K562 (cell line): ENCODE measurements at regions not wholly inside any gene's neighbourhood (a gene's known extent, or its start where the extent isn't known, plus 50 kb on each side); places are given as distances from the start of the nearest gene placed in this dataset.

Experiments
- ATAC-seq: fragments of 200-7000 bp; cut with Tn5 transposase; 3 replicates; pipeline ENCODE4 v1.9.1; 2020; ENCODE audit warnings: moderate library complexity
- BruUV-seq: library from RNA; stranded (reverse); fragments of 400-500 nt; replicated peaks from 2 replicates; lab custom pipeline; 2021; lab: Mats Ljungman, UMichigan
- CTCF ChIA-PET: fragments of 300-600 bp; formaldehyde crosslinking; extraction: SDS; loops from one replicate; lab custom pipeline; 2021; ENCODE audit warnings: low intra/inter-chr PET ratio; lab: Yijun Ruan, JAX
- POLR2A ChIA-PET: fragments of 300-600, 350-650 bp; sonication (Branson Sonifier 250); formaldehyde crosslinking; extraction: SDS; loops from one replicate; lab custom pipeline; 2021; ENCODE audit warnings: antibody characterized with exemption, inconsistent platforms; lab: Yijun Ruan, JAX
- DNase-seq, 4 experiments: peaks; one replicate each; pipeline versions ENCODE4 v3.0.0 to v3.0.0-alpha.2; 2011 to 2018; ENCODE audit warnings: low spot score in 3 of 4, mixed read lengths in 3 of 4; ENCODE audit errors: extremely low read depth in 1 of 4
- FAIRE-seq: peaks from 2 replicates; lab custom pipeline; 2011; peaks lifted over from hg19 to GRCh38; lab: Jason Lieb, UNC
- H2AFZ ChIP-seq: 2 replicates; pipeline ENCODE4 v1.6.0; 2011; ENCODE audit warnings: low read depth, low read length, control low read depth, inconsistent platforms
- H3K27ac ChIP-seq: fragments of 200-600 bp; 3 replicates; pipeline ENCODE4 v1.8.0; 2011; ENCODE audit warnings: low read depth, mild to moderate bottlenecking, control low read depth, inconsistent platforms, low read length, moderate library complexity, mixed read lengths; ENCODE audit errors: extremely low read depth
- H3K27me3 ChIP-seq, 2 experiments: fragments of 300-600 bp in 1 of 2; 2 replicates in 1 of 2; 3 replicates in 1 of 2; pipeline versions ENCODE4 v1.6.0 to v1.8.0; 2011; ENCODE audit warnings: inconsistent platforms in 2 of 2, low read length in 2 of 2, mild to moderate bottlenecking in 1 of 2, mixed read lengths in 1 of 2, moderate library complexity in 1 of 2; ENCODE audit not compliant: control insufficient read depth in 2 of 2, insufficient read depth in 2 of 2
- H3K36me3 ChIP-seq: fragments of 300-600 bp; 3 replicates; pipeline ENCODE4 v1.8.0; 2011; ENCODE audit warnings: mild to moderate bottlenecking, low read length, inconsistent platforms; ENCODE audit not compliant: control insufficient read depth, insufficient read depth
- H3K4me1 ChIP-seq, 2 experiments: fragments of 200-600 bp in 1 of 2; replicated peaks in 1 of 2; 2 replicates in 1 of 2; 3 replicates in 1 of 2; pipeline versions ENCODE4 v1.5.1 to v1.8.0; 2011; ENCODE audit warnings: inconsistent platforms in 2 of 2, low read length in 2 of 2, mild to moderate bottlenecking in 1 of 2, mixed read lengths in 1 of 2, moderate library complexity in 1 of 2; ENCODE audit not compliant: control insufficient read depth in 2 of 2, insufficient read depth in 2 of 2
- H3K4me2 ChIP-seq: 2 replicates; pipeline ENCODE4 v1.6.1; 2011; ENCODE audit warnings: low read length, control low read depth, inconsistent platforms, mixed read lengths; ENCODE audit not compliant: insufficient read depth
- H3K4me3 ChIP-seq: fragments of 200-600 bp; sonication (generic), shearing (Covaris generic); 2 replicates; pipeline ENCODE4 v1.5.1; 2016; ENCODE audit warnings: control low read depth, inconsistent platforms
- H3K79me2 ChIP-seq: fragments of 200-600 bp; 3 replicates; pipeline ENCODE4 v1.8.0; 2011; ENCODE audit warnings: low read length, inconsistent platforms; ENCODE audit not compliant: control insufficient read depth, insufficient read depth
- H3K9ac ChIP-seq, 2 experiments: 2 replicates each; pipeline versions ENCODE4 v1.6.0 to v1.6.1; 2011; ENCODE audit warnings: low read depth in 2 of 2, low read length in 2 of 2, control low read depth in 1 of 2, inconsistent platforms in 1 of 2, mild to moderate bottlenecking in 1 of 2, mixed read lengths in 1 of 2; ENCODE audit not compliant: insufficient read depth in 1 of 2
- H3K9me1 ChIP-seq: one replicate; pipeline ENCODE4 v1.6.0; 2011; ENCODE audit warnings: inconsistent platforms, mild to moderate bottlenecking, low read length, moderate library complexity; ENCODE audit not compliant: control insufficient read depth, insufficient read depth
- H3K9me3 ChIP-seq: replicated peaks from 2 replicates; pipeline ENCODE4 v1.5.1; 2011; ENCODE audit warnings: low read depth, low read length, inconsistent platforms; ENCODE audit not compliant: control insufficient read depth, insufficient read depth
- H4K20me1 ChIP-seq: replicated peaks from 2 replicates; pipeline ENCODE4 v1.6.1; 2011; ENCODE audit warnings: low read length, inconsistent platforms, mixed read lengths; ENCODE audit not compliant: control insufficient read depth, insufficient read depth
- CBX1 ChIP-seq: sonication (generic); IDR thresholded peaks from 2 replicates; pipeline ENCODE4 v1.6.1; 2016; ENCODE audit warnings: antibody characterized with exemption, low read depth, mild to moderate bottlenecking
- CBX8 ChIP-seq: fragments of 200-600 bp; sonication (generic); IDR thresholded peaks from 2 replicates; pipeline ENCODE4 v1.6.1; 2012; ENCODE audit warnings: borderline replicate concordance, mixed run types, low read depth, mild to moderate bottlenecking, moderate library complexity, mixed read lengths, low read length, control low read depth, inconsistent platforms; ENCODE audit not compliant: poor library complexity, severe bottlenecking; ENCODE audit errors: extremely low read depth
- E2F1 ChIP-seq: sonication (generic); formaldehyde crosslinking; IDR thresholded peaks from 2 replicates; pipeline ENCODE4 v1.8.1; 2023; ENCODE audit warnings: mild to moderate bottlenecking, missing genetic modification reagents, moderate library complexity
- HDAC8 ChIP-seq: fragments of 450-650 bp; IDR thresholded peaks from 2 replicates; pipeline ENCODE4 v1.6.1; 2016; ENCODE audit warnings: mild to moderate bottlenecking, missing genetic modification characterization, moderate library complexity, missing compliant biosample characterization
- RBM25 ChIP-seq: fragments of 200-400 bp; formaldehyde crosslinking; IDR thresholded peaks from 2 replicates; pipeline ENCODE4 v1.6.1; 2018; ENCODE audit warnings: low read length, low read depth, moderate library complexity; ENCODE audit not compliant: severe bottlenecking
- TAF7 ChIP-seq: fragments of 450-650 bp; IDR thresholded peaks from 2 replicates; pipeline ENCODE4 v1.6.1; 2016; ENCODE audit warnings: missing genetic modification characterization, missing compliant biosample characterization
- TCF7L2 ChIP-seq: fragments of 150-350 bp; IDR thresholded peaks from 2 replicates; pipeline ENCODE4 v1.6.1; 2016; ENCODE audit warnings: low read depth, mild to moderate bottlenecking, low read length, moderate library complexity
- USF1 ChIP-seq: sonication (generic); formaldehyde crosslinking; IDR thresholded peaks from 2 replicates; pipeline ENCODE4 v1.9.0; 2022; ENCODE audit warnings: mild to moderate bottlenecking, missing genetic modification reagents
- ZNF274 ChIP-seq: IDR thresholded peaks from 2 replicates; pipeline ENCODE4 v1.6.1; 2011; ENCODE audit warnings: low read depth, mild to moderate bottlenecking, low read length, moderate library complexity, borderline replicate concordance
- ZNF280A ChIP-seq: fragments of 450-650 bp; IDR thresholded peaks from 2 replicates; pipeline ENCODE4 v1.6.1; 2018; ENCODE audit warnings: mild to moderate bottlenecking, low read depth; ENCODE audit not compliant: partially characterized antibody
- ZNF316 ChIP-seq: fragments of 450-650 bp; IDR thresholded peaks from 2 replicates; pipeline ENCODE4 v1.6.1; 2016
- WGBS: fragments of 100-300 bp; shearing (Covaris generic); methylation state at CpG from one replicate; pipeline ENCODE4 v1.1.6; 2016; ENCODE audit warnings: low coverage, mixed read lengths; ENCODE audit not compliant: insufficient coverage; ENCODE audit errors: missing lambda C conversion rate; 5-methylcytosine and 5-hydroxymethylcytosine counted together
- in situ Hi-C: fragments of 300-500 bp; cut with MboI; formaldehyde crosslinking; loops from 4 replicates; pipeline ENCODE4 v1.15.0; 2018; ENCODE audit warnings: inconsistent platforms, mixed read lengths
- intact Hi-C: fragments of 100-400 bp; cut with micrococcal nuclease; formaldehyde crosslinking; loops from 2 replicates; pipeline ENCODE4 v1.14.2; 2022
- TF ChIP-seq, protein P1 (sequence below): fragments of 450-650 bp; IDR thresholded peaks from one replicate; pipeline ENCODE4 v1.6.1; 2018; ENCODE audit warnings: mild to moderate bottlenecking, moderate library complexity; ENCODE audit not compliant: partially characterized antibody
- TF ChIP-seq, protein P2 (sequence below): fragments of 450-650 bp; formaldehyde crosslinking; IDR thresholded peaks from 2 replicates; pipeline ENCODE4 v1.4.0; 2020; ENCODE audit warnings: mild to moderate bottlenecking, moderate library complexity
- TF ChIP-seq, protein P3 (sequence below): sonication (generic); formaldehyde crosslinking; IDR thresholded peaks from 2 replicates; pipeline ENCODE4 v1.8.1; 2023; ENCODE audit warnings: mild to moderate bottlenecking, missing genetic modification reagents

GRCh38 chr10:21379143-21379542 lies 146.3 kb downstream of the SKIDA1 start:
- H4K20me1 ChIP-seq: 0 out of 2 replicates have a peak, but pooled peaks cover 3% of the 10 kb centered on the region
- H3K4me3 ChIP-seq: no peak overlapping the region
- H3K4me2 ChIP-seq: no peak overlapping the region
- H2AFZ ChIP-seq: no peak overlapping the region
- no peaks in the 10 kb centered on the region for H3K4me1 ChIP-seq
- no peak overlapping the region for H3K9ac ChIP-seq
- H3K9me3 ChIP-seq: no peaks in the 10 kb centered on the region
- in situ Hi-C loops: no loop called here
- no peak for ATAC-seq
- DNase-seq: no peak
- no peaks in the 10 kb centered on the region for H3K79me2 ChIP-seq
- POLR2A ChIA-PET: interaction anchor here (0.7 to 1.4 kb wide), 3 partner anchors 9 to 22 kb away, joined by 3 read pairs; no protein-coding TSS in a partner anchor
- H3K36me3 ChIP-seq: no peaks in the 10 kb centered on the region
- intact Hi-C loops: no loop called here
- no TSS peak for BruUV-seq
- no peak for FAIRE-seq
- CTCF ChIA-PET: no interaction called here
- WGBS: 3% methylated on average over 3 of the region's 3 CpGs
- no peaks in the 10 kb centered on the region for H3K9me1 ChIP-seq
- H3K27me3 ChIP-seq: peaks cover 7 to 13% of the 10 kb centered on the region in 2 experiments; a peak in 4 of 5 replicates
- H3K27ac ChIP-seq: no peak overlapping the region
- no peak for TF ChIP-seq CBX8
- no peak for TF ChIP-seq TAF7 (tag)
- no peak for TF ChIP-seq E2F1 (CRISPR knock-in tag)
- TF ChIP-seq RBM25: no peak
- TF ChIP-seq HDAC8 (tag): no peak
- TF ChIP-seq USF1 (CRISPR knock-in tag): 0 out of 2 replicates have a peak, but pooled peaks have one; percentile 18
- no peak for TF ChIP-seq ZNF274
- no peak for TF ChIP-seq TCF7L2
- TF ChIP-seq, protein P1, sequence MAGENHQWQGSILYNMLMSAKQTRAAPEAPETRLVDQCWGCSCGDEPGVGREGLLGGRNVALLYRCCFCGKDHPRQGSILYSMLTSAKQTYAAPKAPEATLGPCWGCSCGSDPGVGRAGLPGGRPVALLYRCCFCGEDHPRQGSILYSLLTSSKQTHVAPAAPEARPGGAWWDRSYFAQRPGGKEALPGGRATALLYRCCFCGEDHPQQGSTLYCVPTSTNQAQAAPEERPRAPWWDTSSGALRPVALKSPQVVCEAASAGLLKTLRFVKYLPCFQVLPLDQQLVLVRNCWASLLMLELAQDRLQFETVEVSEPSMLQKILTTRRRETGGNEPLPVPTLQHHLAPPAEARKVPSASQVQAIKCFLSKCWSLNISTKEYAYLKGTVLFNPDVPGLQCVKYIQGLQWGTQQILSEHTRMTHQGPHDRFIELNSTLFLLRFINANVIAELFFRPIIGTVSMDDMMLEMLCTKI: no peak
- TF ChIP-seq CBX1: no peak
- no peak for TF ChIP-seq ZNF280A
- TF ChIP-seq, protein P2, sequence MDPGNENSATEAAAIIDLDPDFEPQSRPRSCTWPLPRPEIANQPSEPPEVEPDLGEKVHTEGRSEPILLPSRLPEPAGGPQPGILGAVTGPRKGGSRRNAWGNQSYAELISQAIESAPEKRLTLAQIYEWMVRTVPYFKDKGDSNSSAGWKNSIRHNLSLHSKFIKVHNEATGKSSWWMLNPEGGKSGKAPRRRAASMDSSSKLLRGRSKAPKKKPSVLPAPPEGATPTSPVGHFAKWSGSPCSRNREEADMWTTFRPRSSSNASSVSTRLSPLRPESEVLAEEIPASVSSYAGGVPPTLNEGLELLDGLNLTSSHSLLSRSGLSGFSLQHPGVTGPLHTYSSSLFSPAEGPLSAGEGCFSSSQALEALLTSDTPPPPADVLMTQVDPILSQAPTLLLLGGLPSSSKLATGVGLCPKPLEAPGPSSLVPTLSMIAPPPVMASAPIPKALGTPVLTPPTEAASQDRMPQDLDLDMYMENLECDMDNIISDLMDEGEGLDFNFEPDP (CRISPR knock-in tag): no peak
- peak; percentile 50 for TF ChIP-seq ZNF316
- TF ChIP-seq, protein P3, sequence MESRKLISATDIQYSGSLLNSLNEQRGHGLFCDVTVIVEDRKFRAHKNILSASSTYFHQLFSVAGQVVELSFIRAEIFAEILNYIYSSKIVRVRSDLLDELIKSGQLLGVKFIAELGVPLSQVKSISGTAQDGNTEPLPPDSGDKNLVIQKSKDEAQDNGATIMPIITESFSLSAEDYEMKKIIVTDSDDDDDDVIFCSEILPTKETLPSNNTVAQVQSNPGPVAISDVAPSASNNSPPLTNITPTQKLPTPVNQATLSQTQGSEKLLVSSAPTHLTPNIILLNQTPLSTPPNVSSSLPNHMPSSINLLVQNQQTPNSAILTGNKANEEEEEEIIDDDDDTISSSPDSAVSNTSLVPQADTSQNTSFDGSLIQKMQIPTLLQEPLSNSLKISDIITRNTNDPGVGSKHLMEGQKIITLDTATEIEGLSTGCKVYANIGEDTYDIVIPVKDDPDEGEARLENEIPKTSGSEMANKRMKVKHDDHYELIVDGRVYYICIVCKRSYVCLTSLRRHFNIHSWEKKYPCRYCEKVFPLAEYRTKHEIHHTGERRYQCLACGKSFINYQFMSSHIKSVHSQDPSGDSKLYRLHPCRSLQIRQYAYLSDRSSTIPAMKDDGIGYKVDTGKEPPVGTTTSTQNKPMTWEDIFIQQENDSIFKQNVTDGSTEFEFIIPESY (CRISPR knock-in tag): no peak
